Rectal smooth muscle tissue (tissue), 1 donor: ENCODE measurements at regions not wholly inside any gene's neighbourhood (a gene's known extent, or its start where the extent isn't known, plus 50 kb on each side); places are given as distances from the start of the nearest gene placed in this dataset.
"Not testable (repeated sequence)": the region's sequence is repeated elsewhere in the genome, so short reads cannot be mapped to it uniquely, and the experiment has no call there.

Experiments used
- H3K27ac ChIP-seq: one replicate; pipeline ENCODE4 v1.7.0; 2013; ENCODE audit warnings: low read depth, low read length, inconsistent platforms
- H3K27me3 ChIP-seq: one replicate; pipeline ENCODE4 v1.7.0; 2013; ENCODE audit warnings: low read length; ENCODE audit not compliant: control insufficient read depth, insufficient read depth
- H3K36me3 ChIP-seq: one replicate; pipeline ENCODE4 v1.7.0; 2013; ENCODE audit warnings: low read length; ENCODE audit not compliant: control insufficient read depth, insufficient read depth
- H3K4me1 ChIP-seq: one replicate; pipeline ENCODE4 v1.7.0; 2013; ENCODE audit warnings: low read length; ENCODE audit not compliant: control insufficient read depth, insufficient read depth
- H3K4me3 ChIP-seq: one replicate; pipeline ENCODE4 v1.7.0; 2013; ENCODE audit warnings: low read length
- H3K9ac ChIP-seq: one replicate; pipeline ENCODE4 v1.7.0; 2013; ENCODE audit warnings: low read length

DNA sequence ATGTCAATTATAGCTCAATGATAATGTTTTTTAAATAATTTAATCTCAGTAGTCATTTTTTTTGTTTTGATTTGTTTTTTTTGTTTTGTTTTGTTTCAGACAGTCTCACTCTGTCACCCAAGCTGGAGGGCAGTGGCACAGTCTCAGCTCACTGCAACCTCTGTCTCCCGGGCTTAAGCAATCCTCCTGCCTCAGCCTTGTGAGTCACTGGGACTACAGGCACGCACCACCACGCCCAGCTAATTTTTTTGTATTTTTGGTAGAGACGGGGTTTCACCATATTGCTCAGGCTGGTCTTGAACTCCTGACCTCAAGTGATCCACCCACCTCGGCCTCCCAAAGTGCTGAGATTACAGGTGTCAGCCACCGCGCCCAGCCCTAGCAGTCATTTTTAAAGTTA, 60.6 kb upstream of the RTL6 start:
- H3K27ac ChIP-seq = not testable (repeated sequence)

DNA sequence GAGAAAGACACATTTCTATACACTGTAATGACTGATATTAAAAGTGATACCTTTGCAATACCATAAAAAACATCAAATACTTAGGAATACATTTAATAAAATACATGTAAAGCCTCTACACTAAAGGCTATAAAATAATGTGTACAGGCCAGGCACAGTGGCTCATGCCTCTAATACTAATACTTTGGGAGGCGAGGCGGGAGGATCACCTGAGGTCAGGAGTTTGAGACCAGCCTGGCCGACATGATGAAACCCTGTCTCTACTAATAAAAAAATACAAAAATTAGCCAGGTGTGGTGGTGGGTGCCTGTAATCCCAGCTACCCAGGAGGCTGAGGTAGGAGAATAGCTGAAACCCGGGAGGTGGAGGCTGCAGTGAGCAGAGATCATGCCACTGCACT, 59.8 kb upstream of the RTL6 start:
- not testable (repeated sequence) for H3K27ac ChIP-seq, H3K27me3 ChIP-seq, H3K4me1 ChIP-seq, H3K9ac ChIP-seq, H3K4me3 ChIP-seq, H3K36me3 ChIP-seq

More for the DNA sequence above, 60.6 kb upstream of the RTL6 start:
- not testable (repeated sequence) for H3K36me3 ChIP-seq, H3K9ac ChIP-seq, H3K27me3 ChIP-seq, H3K4me1 ChIP-seq, H3K4me3 ChIP-seq

DNA sequence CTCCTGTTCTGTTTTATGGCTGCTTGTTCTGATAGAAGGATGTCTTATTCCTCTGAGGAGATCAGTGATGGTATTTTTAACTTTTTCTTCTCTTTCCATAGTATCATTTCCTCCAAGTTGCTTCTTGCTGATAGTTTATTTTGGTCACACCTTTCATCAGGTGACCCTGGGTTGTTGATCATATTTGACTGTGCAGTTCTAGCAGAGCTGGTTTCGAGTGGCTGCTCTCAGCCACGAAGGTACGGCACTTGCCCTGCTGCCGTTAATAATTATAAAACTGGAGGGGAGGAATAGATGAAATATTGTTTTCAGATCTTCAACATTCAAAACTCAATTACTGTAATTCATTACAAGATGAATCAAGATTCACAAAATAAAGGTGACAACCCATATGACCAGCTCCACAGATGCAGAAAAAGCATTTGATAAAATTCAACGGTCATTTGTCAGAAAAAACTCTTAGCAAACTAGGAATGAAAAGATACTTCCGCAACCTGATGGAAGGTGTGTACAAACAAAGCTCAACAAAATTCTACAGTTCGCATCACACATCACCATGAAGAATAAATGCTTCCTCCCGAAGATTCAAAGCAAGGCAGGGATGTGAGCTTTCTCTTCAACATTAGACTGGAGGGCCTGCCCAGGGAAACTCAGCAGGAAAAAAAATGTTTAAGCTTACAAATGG, 59.2 kb upstream of the RTL6 start:
- H3K4me3 ChIP-seq = no peak overlapping the region
- no peak overlapping the region for H3K27ac ChIP-seq
- H3K9ac ChIP-seq = no peak overlapping the region
- no peaks in the 10 kb centered on the region for H3K27me3 ChIP-seq
- no peaks in the 10 kb centered on the region for H3K4me1 ChIP-seq
- H3K36me3 ChIP-seq = no peaks in the 10 kb centered on the region

DNA sequence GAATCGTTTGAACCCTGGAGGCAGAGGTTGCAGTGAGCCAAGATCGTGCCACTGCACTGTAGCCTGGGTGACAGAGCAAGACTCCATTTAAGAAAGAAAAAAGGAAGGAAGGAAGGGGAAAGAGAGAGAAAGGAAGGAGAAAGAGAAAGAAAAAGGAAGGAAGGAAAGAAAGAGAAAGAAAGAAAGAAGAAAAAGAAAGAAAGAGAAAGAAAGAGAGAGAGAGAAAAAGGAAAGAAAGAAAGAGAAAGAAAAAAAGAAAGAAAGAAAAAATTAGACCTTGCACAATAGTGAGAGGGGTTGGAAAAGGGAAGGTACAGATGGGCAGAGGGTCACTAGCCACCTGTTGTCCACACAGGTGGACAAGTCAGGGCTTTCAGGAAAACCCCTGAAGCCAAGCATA, 57.6 kb upstream of the RTL6 start:
- H3K27me3 ChIP-seq = no peaks in the 10 kb centered on the region
- H3K9ac ChIP-seq = no peak overlapping the region
- no peaks in the 10 kb centered on the region for H3K4me1 ChIP-seq
- H3K36me3 ChIP-seq = no peaks in the 10 kb centered on the region
- H3K4me3 ChIP-seq = no peak overlapping the region
- H3K27ac ChIP-seq = no peak overlapping the region

DNA sequence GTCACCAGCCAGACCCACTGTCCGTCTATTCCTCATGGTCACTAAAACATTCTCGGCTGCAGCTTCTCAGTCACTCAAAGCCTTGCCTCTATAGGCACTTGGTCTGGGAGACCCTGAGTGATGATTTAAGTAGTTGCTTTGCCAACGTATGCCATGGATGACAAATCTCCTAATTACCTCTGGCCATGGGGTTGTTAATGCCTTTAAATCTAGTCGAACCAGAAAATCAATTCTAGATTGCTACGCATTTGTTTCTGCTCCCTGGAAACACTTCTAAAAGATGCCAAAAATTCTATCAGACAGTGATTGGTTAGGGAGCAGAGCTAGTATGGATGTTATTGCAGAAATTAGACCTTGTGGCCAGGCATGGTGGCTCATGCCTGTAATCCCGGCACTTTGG, 57.0 kb upstream of the RTL6 start:
- no peak overlapping the region for H3K9ac ChIP-seq
- no peaks in the 10 kb centered on the region for H3K4me1 ChIP-seq
- no peak overlapping the region for H3K27ac ChIP-seq
- H3K27me3 ChIP-seq = no peaks in the 10 kb centered on the region
- H3K36me3 ChIP-seq = no peaks in the 10 kb centered on the region
- no peak overlapping the region for H3K4me3 ChIP-seq

DNA sequence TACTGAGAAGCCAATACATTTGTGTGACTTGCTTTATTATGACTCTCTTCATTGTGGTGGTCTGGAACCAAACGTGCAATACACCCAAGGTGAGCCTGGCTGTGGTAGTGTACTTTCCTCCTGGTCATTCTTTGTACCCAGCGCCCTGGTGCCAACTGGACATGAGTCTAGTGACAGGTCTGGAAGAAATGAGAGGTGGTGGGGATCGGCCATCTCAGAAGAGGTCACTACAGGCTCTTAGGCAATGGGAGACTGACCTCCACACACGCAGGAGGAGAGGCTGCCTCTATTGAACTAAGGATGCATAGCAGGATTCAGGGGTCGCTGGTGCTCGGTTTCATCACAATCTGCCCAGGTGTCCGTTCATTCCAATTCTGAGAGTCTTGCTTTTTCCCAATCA, 56.4 kb upstream of the RTL6 start:
- Histone ChIP-seq H3K27ac (no peak overlapping the region), H3K27me3 (no peaks in the 10 kb centered on the region), H3K4me3 (no peak overlapping the region), H3K4me1 (no peaks in the 10 kb centered on the region), H3K36me3 (no peaks in the 10 kb centered on the region), H3K9ac (no peak overlapping the region)

DNA sequence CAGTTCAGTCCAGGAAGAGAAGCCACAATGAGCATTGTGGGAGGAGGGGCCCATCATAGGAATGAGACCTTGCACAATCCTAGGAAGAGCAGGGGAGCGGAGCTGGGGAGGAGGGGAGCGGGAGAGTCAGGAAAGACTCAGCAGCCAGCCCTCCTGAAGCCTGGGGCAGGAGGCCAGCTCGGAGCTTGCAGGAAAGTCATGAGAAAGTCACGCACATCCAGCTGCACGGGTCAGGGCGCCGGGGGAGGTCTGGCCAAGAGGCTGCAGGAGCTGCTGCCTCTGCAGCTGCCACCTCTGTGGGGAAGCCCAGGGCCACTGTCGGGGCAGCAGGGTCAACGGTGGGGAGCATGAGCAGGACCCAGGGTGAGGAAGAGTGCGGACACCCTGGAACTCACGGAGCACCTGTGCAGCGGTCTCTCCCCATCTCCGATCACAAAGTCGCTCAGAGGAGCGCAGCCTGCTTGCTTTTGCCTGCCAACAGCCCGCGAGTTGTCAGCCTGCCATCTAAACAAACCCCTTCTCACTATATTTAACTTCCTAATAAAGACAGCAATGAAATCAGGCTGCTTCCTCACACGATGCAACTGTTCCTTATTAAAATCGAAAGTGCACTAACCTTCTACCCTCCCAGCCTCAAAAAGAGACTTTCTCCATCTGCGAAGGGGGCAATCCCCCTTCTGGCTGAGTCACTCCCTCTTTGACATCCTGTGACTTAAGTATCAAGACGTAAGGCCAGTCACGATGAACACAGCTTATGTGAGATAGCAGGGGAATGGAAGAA, 52.9 kb upstream of the RTL6 start:
- peak overlapping the region; percentile 40 for H3K4me3 ChIP-seq
- H3K36me3 ChIP-seq = no peaks in the 10 kb centered on the region
- peak overlapping the region; percentile 59 for H3K27ac ChIP-seq
- no peaks in the 10 kb centered on the region for H3K4me1 ChIP-seq
- H3K27me3 ChIP-seq = no peaks in the 10 kb centered on the region
- no peak overlapping the region for H3K9ac ChIP-seq

DNA sequence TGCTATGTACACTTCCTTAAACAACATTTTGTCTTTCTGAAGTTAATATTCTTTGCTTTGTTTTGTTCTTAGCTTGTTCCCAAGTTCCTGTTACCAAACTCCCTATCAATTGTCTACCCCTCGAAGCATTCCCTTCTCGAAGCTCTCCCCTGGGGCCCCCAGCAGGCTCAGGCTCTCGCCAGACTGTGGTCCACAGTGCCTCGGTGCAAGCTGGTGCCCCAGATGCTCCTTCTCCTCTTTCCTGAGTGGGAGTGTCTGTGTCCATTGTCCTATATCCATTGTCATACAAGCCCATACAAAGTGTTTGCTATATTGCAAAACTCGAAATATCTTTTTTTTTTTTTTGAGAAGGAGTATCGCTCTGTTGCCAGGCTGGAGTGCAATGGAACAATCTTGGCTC, 51.7 kb upstream of the RTL6 start:
- H3K4me1 ChIP-seq = no peaks in the 10 kb centered on the region
- no peak overlapping the region for H3K27ac ChIP-seq
- H3K36me3 ChIP-seq = no peaks in the 10 kb centered on the region
- no peak overlapping the region for H3K9ac ChIP-seq
- no peaks in the 10 kb centered on the region for H3K27me3 ChIP-seq
- no peak overlapping the region for H3K4me3 ChIP-seq

DNA sequence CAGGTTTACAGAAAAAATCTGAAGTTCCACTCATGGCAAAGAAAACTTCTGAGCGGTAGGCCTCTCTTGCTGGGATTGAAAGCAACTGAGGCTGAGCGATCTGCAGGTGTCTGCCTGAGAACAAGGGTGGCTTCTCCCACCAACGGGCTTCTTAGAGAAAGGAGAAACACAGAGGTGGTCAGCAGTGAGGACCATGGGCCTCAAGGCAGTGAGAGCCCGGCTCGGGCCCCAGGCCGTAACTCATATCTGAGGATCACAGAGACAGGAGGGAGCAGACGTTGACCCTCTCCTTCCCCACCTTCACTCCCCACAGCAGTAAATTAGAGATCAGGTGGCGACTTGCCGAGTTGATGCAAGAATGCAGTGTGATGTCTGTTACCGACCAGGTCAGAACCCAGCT, 50.9 kb upstream of the RTL6 start:
- Histone ChIP-seq H3K9ac (no peak overlapping the region), H3K27ac (no peak overlapping the region), H3K36me3 (no peaks in the 10 kb centered on the region), H3K4me1 (no peaks in the 10 kb centered on the region), H3K4me3 (no peak overlapping the region), H3K27me3 (no peaks in the 10 kb centered on the region)
